HepG2 (cell line): ENCODE measurements at regions not wholly inside any gene's neighbourhood (a gene's known extent, or its start where the extent isn't known, plus 50 kb on each side); places are given as distances from the start of the nearest gene placed in this dataset.

Experiments
- ATAC-seq: fragments of 200-7000 bp; cut with Tn5 transposase; 3 replicates; pipeline ENCODE4 v1.9.1; 2020; ENCODE audit warnings: mild to moderate bottlenecking, moderate library complexity
- BruUV-seq: library from RNA; stranded (reverse); fragments of 400-500 nt; replicated peaks from 2 replicates; lab custom pipeline; 2021; lab: Mats Ljungman, UMichigan
- CTCF ChIA-PET: fragments of 300-600 bp; formaldehyde crosslinking; extraction: SDS; loops from one replicate; lab custom pipeline; 2021; ENCODE audit warnings: low total read pairs, inconsistent platforms, low intra/inter-chr PET ratio; lab: Yijun Ruan, JAX
- POLR2A ChIA-PET: fragments of 350-600 bp; sonication (Branson Sonifier 250); formaldehyde crosslinking; loops from one replicate; lab custom pipeline; 2020; ENCODE audit warnings: antibody characterized with exemption, inconsistent platforms; lab: Yijun Ruan, JAX
- DNase-seq: peaks from one replicate; pipeline ENCODE4 v3.0.0-alpha.2; 2015; ENCODE audit warnings: low spot score
- FAIRE-seq: peaks from 3 replicates; lab custom pipeline; 2011; peaks lifted over from hg19 to GRCh38; lab: Jason Lieb, UNC
- H2AFZ ChIP-seq: one replicate; pipeline ENCODE4 v1.6.1; 2011; ENCODE audit warnings: low read length, inconsistent platforms
- H3K27ac ChIP-seq: fragments of 300-600 bp; 3 replicates; pipeline ENCODE4 v1.8.0; 2011; ENCODE audit warnings: mixed run types, mild to moderate bottlenecking, mixed read lengths, low read length, inconsistent platforms; ENCODE audit not compliant: insufficient read depth; ENCODE audit errors: extremely low read length
- H3K27me3 ChIP-seq, 2 experiments: fragments of 200-600 bp in 1 of 2; 2 replicates in 1 of 2; 3 replicates in 1 of 2; pipeline versions ENCODE4 v1.6.0 to v1.8.0; 2011; ENCODE audit warnings: low read length in 2 of 2, mild to moderate bottlenecking in 2 of 2, moderate library complexity in 2 of 2, inconsistent platforms in 1 of 2; ENCODE audit not compliant: insufficient read depth in 2 of 2, control insufficient read depth in 1 of 2
- H3K36me3 ChIP-seq, 2 experiments: fragments of 200-600 bp in 1 of 2; replicated peaks in 1 of 2; 2 replicates in 1 of 2; 3 replicates in 1 of 2; pipeline versions ENCODE4 v1.5.1 to v1.8.0; 2011; ENCODE audit warnings: low read length in 2 of 2, inconsistent platforms in 1 of 2; ENCODE audit not compliant: insufficient read depth in 2 of 2, control insufficient read depth in 1 of 2
- H3K4me1 ChIP-seq: 2 replicates; pipeline ENCODE4 v1.5.1; 2012; ENCODE audit warnings: low read length, inconsistent platforms; ENCODE audit not compliant: insufficient read depth
- H3K4me2 ChIP-seq: 2 replicates; pipeline ENCODE4 v1.6.0; 2011; ENCODE audit warnings: low read depth, low read length, inconsistent platforms
- H3K4me3 ChIP-seq, 3 experiments: fragments of 200-600 bp in 1 of 3; sonication (generic), shearing (Covaris generic) in 1 of 3; replicated peaks in 1 of 3; 2 replicates each; pipeline ENCODE4 v1.5.1; 2011 to 2016; ENCODE audit warnings: low read length in 3 of 3, inconsistent platforms in 2 of 3, low read depth in 2 of 3, mild to moderate bottlenecking in 2 of 3, control low read depth in 1 of 3, mixed read lengths in 1 of 3; ENCODE audit not compliant: insufficient read depth in 1 of 3
- H3K79me2 ChIP-seq: one replicate; pipeline ENCODE4 v1.6.1; 2011; ENCODE audit warnings: low read length, inconsistent platforms; ENCODE audit not compliant: insufficient read depth
- H3K9ac ChIP-seq: 2 replicates; pipeline ENCODE4 v1.6.0; 2011; ENCODE audit warnings: mild to moderate bottlenecking, low read depth, low read length, inconsistent platforms; ENCODE audit not compliant: insufficient read depth
- H3K9me3 ChIP-seq: 2 replicates; pipeline ENCODE4 v1.5.1; 2012; ENCODE audit warnings: mild to moderate bottlenecking, low read length
- H4K20me1 ChIP-seq: 2 replicates; pipeline ENCODE4 v1.6.0; 2011; ENCODE audit warnings: inconsistent platforms, mild to moderate bottlenecking, low read length, moderate library complexity; ENCODE audit not compliant: insufficient read depth
- CEBPG ChIP-seq: IDR thresholded peaks from 2 replicates; pipeline ENCODE4 v1.6.1; 2016
- CHD2 ChIP-seq: IDR thresholded peaks from 2 replicates; pipeline ENCODE4 v1.6.1; 2011; ENCODE audit warnings: low read depth, low read length, improper control_type of control experiment
- FOXP1 ChIP-seq, 2 experiments: fragments of 450-650 bp in 1 of 2; IDR thresholded peaks; 2 replicates each; pipeline ENCODE4 v1.6.1; 2017 to 2018; ENCODE audit warnings: antibody characterized with exemption in 1 of 2
- KLF13 ChIP-seq: sonication (generic); formaldehyde crosslinking; IDR thresholded peaks from 2 replicates; pipeline ENCODE4 v1.4.0; 2020; ENCODE audit warnings: mild to moderate bottlenecking, missing genetic modification reagents
- MZF1 ChIP-seq: sonication (generic); formaldehyde crosslinking; IDR thresholded peaks from 2 replicates; pipeline ENCODE4 v1.8.1; 2023; ENCODE audit warnings: mild to moderate bottlenecking, missing genetic modification reagents, borderline replicate concordance
- NFKB2 ChIP-seq: sonication (generic); formaldehyde crosslinking; IDR thresholded peaks from 2 replicates; pipeline ENCODE4 v1.4.0; 2020; ENCODE audit warnings: missing genetic modification reagents, borderline replicate concordance
- NR2F2 ChIP-seq: IDR thresholded peaks from 2 replicates; pipeline ENCODE4 v1.6.1; 2012; ENCODE audit warnings: low read depth, inconsistent platforms, borderline replicate concordance
- RXRA ChIP-seq: sonication (generic); formaldehyde crosslinking; IDR thresholded peaks from 2 replicates; pipeline ENCODE4 v1.5.1; 2020; ENCODE audit warnings: missing genetic modification reagents
- ZNF101 ChIP-seq: sonication (generic); formaldehyde crosslinking; IDR thresholded peaks from 2 replicates; pipeline ENCODE4 v1.4.0; 2020; ENCODE audit warnings: mild to moderate bottlenecking, low read depth, missing genetic modification reagents, borderline replicate concordance
- ZNF18 ChIP-seq: sonication (generic); formaldehyde crosslinking; IDR thresholded peaks from 2 replicates; pipeline ENCODE4 v1.8.0; 2022; ENCODE audit warnings: mild to moderate bottlenecking, missing genetic modification reagents; ENCODE audit not compliant: insufficient replicate concordance
- ZNF281 ChIP-seq: sonication (generic); formaldehyde crosslinking; IDR thresholded peaks from 2 replicates; pipeline ENCODE4 v1.4.0; 2020; ENCODE audit warnings: missing genetic modification reagents, borderline replicate concordance
- ZNF362 ChIP-seq: sonication (generic); formaldehyde crosslinking; IDR thresholded peaks from 2 replicates; pipeline ENCODE4 v1.4.0; 2020; ENCODE audit warnings: missing genetic modification reagents, mild to moderate bottlenecking, borderline replicate concordance
- ZNF513 ChIP-seq: sonication (generic); formaldehyde crosslinking; conservative IDR thresholded peaks from 2 replicates; pipeline ENCODE4 v1.5.0; 2020; ENCODE audit warnings: missing genetic modification reagents
- ZNF549 ChIP-seq: sonication (generic); formaldehyde crosslinking; IDR thresholded peaks from 2 replicates; pipeline ENCODE4 v1.5.0; 2020; ENCODE audit warnings: missing genetic modification reagents
- ZNF629 ChIP-seq: sonication (generic); formaldehyde crosslinking; conservative IDR thresholded peaks from 2 replicates; pipeline ENCODE4 v1.5.0; 2020; ENCODE audit warnings: missing genetic modification reagents
- ZNF775 ChIP-seq: sonication (generic); formaldehyde crosslinking; IDR thresholded peaks from 2 replicates; pipeline ENCODE4 v1.4.0; 2020; ENCODE audit warnings: missing genetic modification reagents, mild to moderate bottlenecking, moderate library complexity, borderline replicate concordance
- ZNF839 ChIP-seq: sonication (generic); formaldehyde crosslinking; IDR thresholded peaks from 2 replicates; pipeline ENCODE4 v1.4.0; 2020; ENCODE audit warnings: missing genetic modification reagents, mild to moderate bottlenecking, borderline replicate concordance
- ZSCAN9 ChIP-seq: IDR thresholded peaks from 2 replicates; pipeline ENCODE4 v1.6.1; 2016; ENCODE audit warnings: borderline replicate concordance
- WGBS: methylation state at CpG from one replicate; pipeline ENCODE4 v1.1.6; 2017; ENCODE audit warnings: low lambda C conversion rate; 5-methylcytosine and 5-hydroxymethylcytosine counted together
- in situ Hi-C: cut with HindIII; loops from 2 replicates; pipeline ENCODE4 v1.10.0; 2017; ENCODE audit warnings: low pct_unique_long_range_greater_than_20kb; ENCODE audit not compliant: extremely low pct_ligation_motif_present
- intact Hi-C: fragments of 100-400 bp; cut with micrococcal nuclease; formaldehyde crosslinking; loops from one replicate; pipeline ENCODE4 v1.10.0; 2022; ENCODE audit not compliant: unreplicated experiment

GRCh38 chr1:60831780-60832179, 250.6 kb upstream of the NFIA start (continued):
- 0 out of 2 replicates have a peak, but pooled peaks have one; percentile 18 for TF ChIP-seq ZNF629 (CRISPR knock-in tag)
- TF ChIP-seq ZNF362: no peak

- ChIA-PET POLR2A (no interaction called here), CTCF (no interaction called here)
- FAIRE-seq (peak; percentile 73), DNase-seq (peak; percentile 47), ATAC-seq (peak; percentile 89)
- Histone ChIP-seq H3K27me3 (peaks cover 0 to 2% of the 10 kb centered on the region in 2 experiments; a peak in 1 of 5 replicates), H3K9ac (no peak overlapping the region), H3K9me3 (no peaks in the 10 kb centered on the region), H3K4me2 (0 out of 2 replicates have a peak overlapping the region, but pooled peaks have one; percentile 33), H3K4me1 (peaks cover 47% of the 10 kb centered on the region), H3K27ac (no peak overlapping the region), H3K4me3 (no peak overlapping the region; a peak in 1 of 6 replicates), H4K20me1 (no peaks in the 10 kb centered on the region), H3K79me2 (no peaks in the 10 kb centered on the region), H3K36me3 (no peaks in the 10 kb centered on the region), H2AFZ (no peak overlapping the region)
- BruUV-seq: no TSS peak
- in situ Hi-C loops (no loop called here), intact Hi-C loops (no loop called here)
- WGBS: 0% methylated on average over 3 of the region's 3 CpGs
- TF ChIP-seq MZF1 (CRISPR knock-in tag) (no peak), NFKB2 (CRISPR knock-in tag) (no peak), NR2F2 (peak; percentile 87), ZNF775 (CRISPR knock-in tag) (no peak), ZNF281 (CRISPR knock-in tag) (no peak), ZSCAN9 (CRISPR knock-in tag) (no peak), ZNF18 (CRISPR knock-in tag) (no peak), ZNF513 (no peak), CEBPG (peak; percentile 45; the same call in 1 of the 2 replicates), FOXP1 (IDR thresholded peaks at IDR 0.05) (no peak), FOXP1 (CRISPR knock-in tag; IDR thresholded peaks at IDR 0.05) (peak; percentile 66), ZNF839 (no peak), ZNF549 (CRISPR knock-in tag) (no peak), CHD2 (no peak), KLF13 (CRISPR knock-in tag) (no peak), ZNF101 (CRISPR knock-in tag) (no peak), RXRA (CRISPR knock-in tag) (peak; percentile 59; the same call in 1 of the 2 replicates)
Measured at GRCh38 chr1:60828944-60829343, 253.4 kb upstream of the NFIA start.
